Retinal pigment epithelial cell (primary cell): ENCODE measurements at regions not wholly inside any gene's neighbourhood (a gene's known extent, or its start where the extent isn't known, plus 50 kb on each side); places are given as distances from the start of the nearest gene placed in this dataset.
A peak's percentile ranks its signal among the peaks of the same experiment; 100 is the strongest.

Experiments used
- DNase-seq: peaks from one replicate; pipeline ENCODE4 v3.0.0-alpha.2; 2010; ENCODE audit warnings: low read depth
- H3K4me3 ChIP-seq: 2 replicates; pipeline ENCODE4 v1.5.1; 2011; ENCODE audit warnings: mild to moderate bottlenecking, low read length, control low read depth, moderate library complexity
- TF ChIP-seq, protein P1 (sequence below): conservative IDR thresholded peaks from 2 replicates; pipeline ENCODE4 v1.5.1; 2011; ENCODE audit warnings: low read depth, low read length, control low read depth, inconsistent platforms

- DNase-seq, result peak; percentile 61
- TF ChIP-seq, protein P1, sequence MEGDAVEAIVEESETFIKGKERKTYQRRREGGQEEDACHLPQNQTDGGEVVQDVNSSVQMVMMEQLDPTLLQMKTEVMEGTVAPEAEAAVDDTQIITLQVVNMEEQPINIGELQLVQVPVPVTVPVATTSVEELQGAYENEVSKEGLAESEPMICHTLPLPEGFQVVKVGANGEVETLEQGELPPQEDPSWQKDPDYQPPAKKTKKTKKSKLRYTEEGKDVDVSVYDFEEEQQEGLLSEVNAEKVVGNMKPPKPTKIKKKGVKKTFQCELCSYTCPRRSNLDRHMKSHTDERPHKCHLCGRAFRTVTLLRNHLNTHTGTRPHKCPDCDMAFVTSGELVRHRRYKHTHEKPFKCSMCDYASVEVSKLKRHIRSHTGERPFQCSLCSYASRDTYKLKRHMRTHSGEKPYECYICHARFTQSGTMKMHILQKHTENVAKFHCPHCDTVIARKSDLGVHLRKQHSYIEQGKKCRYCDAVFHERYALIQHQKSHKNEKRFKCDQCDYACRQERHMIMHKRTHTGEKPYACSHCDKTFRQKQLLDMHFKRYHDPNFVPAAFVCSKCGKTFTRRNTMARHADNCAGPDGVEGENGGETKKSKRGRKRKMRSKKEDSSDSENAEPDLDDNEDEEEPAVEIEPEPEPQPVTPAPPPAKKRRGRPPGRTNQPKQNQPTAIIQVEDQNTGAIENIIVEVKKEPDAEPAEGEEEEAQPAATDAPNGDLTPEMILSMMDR, result no peak
- no peak overlapping the region for H3K4me3 ChIP-seq
These were observed 198.7 kb upstream of the ASCC3 start for GRCh38 chr6:101079696-101080270.

- no peak overlapping the region for H3K4me3 ChIP-seq
- TF ChIP-seq, protein P1, result no peak
These were observed 199.5 kb upstream of the ASCC3 start for GRCh38 chr6:101080597-101080996.

GRCh38 chr6:101083533-101084175, 202.5 kb upstream of the ASCC3 start:
- no peak overlapping the region for H3K4me3 ChIP-seq
- peak; percentile 45 for DNase-seq
- TF ChIP-seq, protein P1, result no peak

More at GRCh38 chr6:101080597-101080996, 199.5 kb upstream of the ASCC3 start:
- DNase-seq, result peak; percentile 52

DNA sequence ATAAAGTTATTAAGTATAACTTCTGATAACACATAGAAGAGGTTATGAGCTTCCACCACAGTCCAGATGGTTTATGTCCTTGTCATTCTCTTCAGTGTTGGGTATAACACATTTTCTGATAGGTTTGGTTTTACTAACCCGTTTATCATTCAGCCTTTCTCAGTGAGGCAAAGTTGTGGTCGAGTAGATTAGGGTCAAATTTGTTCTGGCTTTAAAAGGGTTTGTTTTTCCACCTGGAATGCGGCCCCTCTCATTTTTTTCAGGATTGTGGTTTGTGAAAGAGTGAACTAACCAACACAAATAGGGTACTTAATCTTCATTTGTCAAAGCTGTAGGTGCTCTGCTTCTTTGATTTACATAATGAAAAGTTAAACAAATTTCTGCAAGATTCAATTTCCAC, 204.2 kb upstream of the ASCC3 start:
- DNase-seq, result peak; percentile 39
- TF ChIP-seq, protein P1, result no peak
- no peak overlapping the region for H3K4me3 ChIP-seq

DNA sequence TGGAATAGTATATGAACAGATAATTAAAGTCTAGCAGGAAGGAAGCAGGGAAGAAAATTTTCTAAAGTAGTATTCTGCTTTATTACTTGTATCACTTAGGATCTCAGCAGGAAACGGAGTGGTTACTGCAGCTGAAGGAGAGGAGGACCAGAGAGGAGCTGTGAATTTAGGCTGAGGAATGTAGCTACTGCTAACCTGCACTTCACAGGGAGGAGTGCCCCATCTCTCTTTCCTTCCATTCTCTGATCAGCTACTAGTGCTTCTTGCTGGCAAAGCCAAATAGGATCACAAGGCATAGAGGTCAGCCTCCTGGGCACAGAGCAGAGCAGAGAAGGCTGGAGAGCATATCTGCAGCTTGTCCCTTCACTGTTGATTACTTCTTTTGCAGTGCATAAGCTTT, 205.3 kb upstream of the ASCC3 start:
- DNase-seq, result no peak
- no peak overlapping the region for H3K4me3 ChIP-seq
- TF ChIP-seq, protein P1, result no peak

DNA sequence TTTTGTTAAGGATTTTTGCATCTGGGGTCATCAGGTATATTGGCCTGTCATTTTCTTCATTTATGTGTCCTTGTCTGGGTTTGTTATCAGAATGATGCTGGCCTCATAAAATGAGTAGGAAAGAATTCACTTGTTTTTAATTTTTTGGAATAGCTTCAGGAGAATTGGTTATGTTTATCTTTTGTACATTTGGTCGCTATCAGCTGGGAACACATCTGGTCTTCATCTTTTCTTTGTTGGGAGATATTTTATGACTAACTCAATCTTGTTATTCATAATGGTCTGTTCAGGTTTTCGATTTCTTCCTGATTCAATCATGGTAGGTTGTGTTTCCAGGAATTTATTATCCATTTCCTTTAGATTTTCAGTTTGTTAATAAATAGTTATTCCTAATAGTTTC, 207.5 kb upstream of the ASCC3 start:
- H3K4me3 ChIP-seq, result no peak overlapping the region
- no peak for DNase-seq
- TF ChIP-seq, protein P1, result no peak

GRCh38 chr6:101089640-101090039, 208.5 kb upstream of the ASCC3 start:
- H3K4me3 ChIP-seq, result no peak overlapping the region
- no peak for DNase-seq
- TF ChIP-seq, protein P1, result no peak
